ENCODE measurements at regions not wholly inside any gene's neighbourhood (a gene's known extent, or its start where the extent isn't known, plus 50 kb on each side); places are given as distances from the start of the nearest gene placed in this dataset.

- TF ChIP-seq, protein P1, sequence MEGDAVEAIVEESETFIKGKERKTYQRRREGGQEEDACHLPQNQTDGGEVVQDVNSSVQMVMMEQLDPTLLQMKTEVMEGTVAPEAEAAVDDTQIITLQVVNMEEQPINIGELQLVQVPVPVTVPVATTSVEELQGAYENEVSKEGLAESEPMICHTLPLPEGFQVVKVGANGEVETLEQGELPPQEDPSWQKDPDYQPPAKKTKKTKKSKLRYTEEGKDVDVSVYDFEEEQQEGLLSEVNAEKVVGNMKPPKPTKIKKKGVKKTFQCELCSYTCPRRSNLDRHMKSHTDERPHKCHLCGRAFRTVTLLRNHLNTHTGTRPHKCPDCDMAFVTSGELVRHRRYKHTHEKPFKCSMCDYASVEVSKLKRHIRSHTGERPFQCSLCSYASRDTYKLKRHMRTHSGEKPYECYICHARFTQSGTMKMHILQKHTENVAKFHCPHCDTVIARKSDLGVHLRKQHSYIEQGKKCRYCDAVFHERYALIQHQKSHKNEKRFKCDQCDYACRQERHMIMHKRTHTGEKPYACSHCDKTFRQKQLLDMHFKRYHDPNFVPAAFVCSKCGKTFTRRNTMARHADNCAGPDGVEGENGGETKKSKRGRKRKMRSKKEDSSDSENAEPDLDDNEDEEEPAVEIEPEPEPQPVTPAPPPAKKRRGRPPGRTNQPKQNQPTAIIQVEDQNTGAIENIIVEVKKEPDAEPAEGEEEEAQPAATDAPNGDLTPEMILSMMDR (IDR thresholded peaks at IDR 0.05; ENCODE audit: borderline replicate concordance, extremely low read depth, insufficient read depth), result no peak
- no peaks in the 10 kb centered on the region for H3K9me3 ChIP-seq (ENCODE audit: control insufficient read depth in 2 of 3, insufficient read depth in 1 of 3, low read length in 3 of 3)
- no peaks in the 10 kb centered on the region for H3K36me3 ChIP-seq (ENCODE audit: control insufficient read depth in 2 of 3, insufficient read depth in 3 of 3, low read length in 3 of 3)
- H3K9ac ChIP-seq (ENCODE audit: low read length in 3 of 3), result no peak overlapping the region
- no peak overlapping the region for H3K27ac ChIP-seq (ENCODE audit: low read depth in 2 of 2, low read length in 2 of 2)
- DNase-seq (no peak), FAIRE-seq (no peak)
- no peaks in the 10 kb centered on the region for H3K27me3 ChIP-seq (ENCODE audit: control insufficient read depth, insufficient read depth, low read length)
- intact Hi-C loops (cut with DNase I), result no loop called here
- H3K4me1 ChIP-seq (ENCODE audit: control insufficient read depth in 2 of 3, insufficient read depth in 2 of 3, low read depth in 1 of 3, low read length in 3 of 3), result peaks cover 0 to 12% (median 3%) of the 10 kb centered on the region in 3 donors
- H3K4me3 ChIP-seq (ENCODE audit: low read length in 3 of 3), result no peak overlapping the region
Measured at GRCh38 chr20:50389438-50389807, 120.8 kb upstream of the PTPN1 start.

- H3K27ac ChIP-seq (ENCODE audit: low read depth in 2 of 2, low read length in 2 of 2), result peak overlapping the region in 1 of 2 donors; percentile 23
- H3K27me3 ChIP-seq (ENCODE audit: control insufficient read depth, insufficient read depth, low read length), result no peaks in the 10 kb centered on the region
- no peaks in the 10 kb centered on the region for H3K36me3 ChIP-seq (ENCODE audit: control insufficient read depth in 2 of 3, insufficient read depth in 3 of 3, low read length in 3 of 3)
- H3K9me3 ChIP-seq (ENCODE audit: control insufficient read depth in 2 of 3, insufficient read depth in 1 of 3, low read length in 3 of 3), result no peaks in the 10 kb centered on the region
- intact Hi-C loops (cut with DNase I), result no loop called here
- no peak for FAIRE-seq
- H3K4me1 ChIP-seq (ENCODE audit: control insufficient read depth in 2 of 3, insufficient read depth in 2 of 3, low read depth in 1 of 3, low read length in 3 of 3), result peaks cover 0 to 16% (median 6%) of the 10 kb centered on the region in 3 donors
- TF ChIP-seq, protein P1 (IDR thresholded peaks at IDR 0.05; ENCODE audit: borderline replicate concordance, extremely low read depth, insufficient read depth), result no peak
- H3K4me3 ChIP-seq (ENCODE audit: low read length in 3 of 3), result no peak overlapping the region
- peak in 1 of 5 donors; percentile 47 for DNase-seq
- H3K9ac ChIP-seq (ENCODE audit: low read length in 3 of 3), result no peak overlapping the region
Measured at GRCh38 chr20:50389808-50390684, 120.1 kb upstream of the PTPN1 start.

DNA sequence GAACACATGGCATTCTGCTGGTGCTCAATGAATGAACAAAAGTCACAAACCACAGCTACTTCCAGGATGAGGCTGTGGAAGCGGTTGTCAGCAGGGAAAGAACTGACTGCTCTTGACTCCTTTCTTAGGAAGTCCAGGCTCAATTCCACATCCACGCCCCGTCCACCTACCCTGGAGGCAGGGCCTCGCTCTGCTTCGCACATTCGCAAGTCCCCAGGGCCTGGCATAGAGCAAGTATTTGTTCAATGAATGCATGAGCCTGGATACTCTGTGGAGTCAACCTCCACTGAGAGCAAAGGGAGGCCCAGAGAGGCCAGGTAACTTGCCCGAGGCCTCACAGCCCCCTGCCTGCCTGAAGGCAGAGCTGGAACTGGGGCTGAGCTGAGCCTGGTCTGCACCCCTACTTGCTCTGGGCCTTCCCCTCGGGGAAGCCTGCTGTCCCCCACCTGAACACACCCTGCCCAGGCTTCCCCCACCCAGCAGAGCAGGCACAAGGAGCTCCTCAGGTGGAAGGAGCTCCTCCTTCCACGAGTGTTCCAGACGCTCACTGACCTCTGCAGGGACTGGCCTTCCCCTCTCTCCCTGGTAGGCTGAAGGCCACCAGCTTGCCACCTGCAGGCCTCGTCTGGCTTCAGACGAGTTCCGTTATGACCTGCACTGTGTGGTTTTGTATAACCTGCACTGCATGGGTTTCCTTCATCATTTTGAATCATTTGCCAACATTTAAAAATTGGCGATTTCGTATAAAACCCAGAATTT lies 119.3 kb upstream of the PTPN1 start:
- TF ChIP-seq, protein P1 (IDR thresholded peaks at IDR 0.05; ENCODE audit: borderline replicate concordance, extremely low read depth, insufficient read depth), result no peak
- FAIRE-seq, result no peak
- Histone ChIP-seq H3K36me3 (ENCODE audit: control insufficient read depth in 2 of 3, insufficient read depth in 3 of 3, low read length in 3 of 3) (no peaks in the 10 kb centered on the region), H3K9ac (ENCODE audit: low read length in 3 of 3) (no peak overlapping the region), H3K4me3 (ENCODE audit: low read length in 3 of 3) (no peak overlapping the region), H3K27ac (ENCODE audit: low read depth in 2 of 2, low read length in 2 of 2) (no peak overlapping the region), H3K4me1 (ENCODE audit: control insufficient read depth in 2 of 3, insufficient read depth in 2 of 3, low read depth in 1 of 3, low read length in 3 of 3) (peaks cover 0 to 17% (median 9%) of the 10 kb centered on the region in 3 donors), H3K9me3 (ENCODE audit: control insufficient read depth in 2 of 3, insufficient read depth in 1 of 3, low read length in 3 of 3) (no peaks in the 10 kb centered on the region), H3K27me3 (ENCODE audit: control insufficient read depth, insufficient read depth, low read length) (no peaks in the 10 kb centered on the region)
- DNase-seq, result peak in 1 of 5 donors; percentile 55
- intact Hi-C loops (cut with DNase I), result no loop called here

All from kidney (tissue), 13 donors.